AG10803 (cell line): ENCODE measurements at regions not wholly inside any gene's neighbourhood (a gene's known extent, or its start where the extent isn't known, plus 50 kb on each side); places are given as distances from the start of the nearest gene placed in this dataset.

Source experiments
- DNase-seq: peaks from one replicate; pipeline ENCODE4 v3.0.0; 2010; ENCODE audit warnings: low read depth
- H3K4me3 ChIP-seq: 2 replicates; pipeline ENCODE4 v1.5.1; 2011; ENCODE audit warnings: mild to moderate bottlenecking, low read length, control low read depth
- TF ChIP-seq, protein P1 (sequence below): conservative IDR thresholded peaks from 2 replicates; pipeline ENCODE4 v1.5.1; 2011; ENCODE audit warnings: mild to moderate bottlenecking, low read length, control low read depth, inconsistent platforms

GRCh38 chr16:54215471-54215870, 71.1 kb downstream of the IRX3 start:
- TF ChIP-seq, protein P1, sequence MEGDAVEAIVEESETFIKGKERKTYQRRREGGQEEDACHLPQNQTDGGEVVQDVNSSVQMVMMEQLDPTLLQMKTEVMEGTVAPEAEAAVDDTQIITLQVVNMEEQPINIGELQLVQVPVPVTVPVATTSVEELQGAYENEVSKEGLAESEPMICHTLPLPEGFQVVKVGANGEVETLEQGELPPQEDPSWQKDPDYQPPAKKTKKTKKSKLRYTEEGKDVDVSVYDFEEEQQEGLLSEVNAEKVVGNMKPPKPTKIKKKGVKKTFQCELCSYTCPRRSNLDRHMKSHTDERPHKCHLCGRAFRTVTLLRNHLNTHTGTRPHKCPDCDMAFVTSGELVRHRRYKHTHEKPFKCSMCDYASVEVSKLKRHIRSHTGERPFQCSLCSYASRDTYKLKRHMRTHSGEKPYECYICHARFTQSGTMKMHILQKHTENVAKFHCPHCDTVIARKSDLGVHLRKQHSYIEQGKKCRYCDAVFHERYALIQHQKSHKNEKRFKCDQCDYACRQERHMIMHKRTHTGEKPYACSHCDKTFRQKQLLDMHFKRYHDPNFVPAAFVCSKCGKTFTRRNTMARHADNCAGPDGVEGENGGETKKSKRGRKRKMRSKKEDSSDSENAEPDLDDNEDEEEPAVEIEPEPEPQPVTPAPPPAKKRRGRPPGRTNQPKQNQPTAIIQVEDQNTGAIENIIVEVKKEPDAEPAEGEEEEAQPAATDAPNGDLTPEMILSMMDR: no peak
- no peak for DNase-seq
- H3K4me3 ChIP-seq: no peak overlapping the region

DNA sequence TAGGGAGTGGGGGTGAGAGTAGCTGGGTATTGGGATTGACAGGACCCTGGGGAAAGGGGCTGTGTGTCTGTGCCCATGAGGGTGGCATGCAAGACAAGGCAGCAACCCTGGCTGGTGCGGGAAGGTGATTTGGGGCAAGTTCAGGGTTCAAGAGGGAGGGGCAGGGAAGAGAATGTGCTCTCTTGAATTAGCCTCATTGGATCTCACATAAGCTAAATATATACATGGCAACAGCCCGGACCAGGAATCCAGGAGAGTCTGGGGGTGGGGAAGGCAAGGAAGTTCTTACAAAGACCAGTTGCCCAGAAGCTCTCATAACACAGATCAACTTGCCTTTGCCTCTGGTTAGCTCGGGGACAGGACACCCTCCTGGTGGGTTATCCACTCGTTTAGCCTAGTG, 73.3 kb downstream of the IRX3 start:
- TF ChIP-seq, protein P1: no peak
- H3K4me3 ChIP-seq: no peak overlapping the region
- DNase-seq: no peak

DNA sequence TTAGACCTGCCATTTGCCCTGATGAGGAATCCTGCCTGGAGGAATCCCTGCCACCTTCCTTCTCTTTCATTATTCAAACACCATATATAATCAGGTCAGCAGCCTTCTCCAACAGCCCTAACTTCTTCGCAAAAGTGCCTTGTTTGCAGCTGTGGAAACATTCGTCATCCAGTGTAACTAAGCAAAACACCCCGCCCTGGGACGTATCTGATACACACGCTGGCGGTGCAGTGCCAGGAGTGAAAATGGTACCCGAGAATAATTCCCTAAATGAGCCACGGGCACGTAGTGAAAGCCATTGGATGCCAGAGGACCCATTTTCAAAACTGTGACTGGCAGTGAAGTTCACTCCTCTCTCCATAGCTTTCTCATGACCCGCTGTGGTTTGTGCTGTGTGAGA, 73.7 kb downstream of the IRX3 start:
- H3K4me3 ChIP-seq: no peak overlapping the region
- no peak for DNase-seq
- TF ChIP-seq, protein P1: no peak

DNA sequence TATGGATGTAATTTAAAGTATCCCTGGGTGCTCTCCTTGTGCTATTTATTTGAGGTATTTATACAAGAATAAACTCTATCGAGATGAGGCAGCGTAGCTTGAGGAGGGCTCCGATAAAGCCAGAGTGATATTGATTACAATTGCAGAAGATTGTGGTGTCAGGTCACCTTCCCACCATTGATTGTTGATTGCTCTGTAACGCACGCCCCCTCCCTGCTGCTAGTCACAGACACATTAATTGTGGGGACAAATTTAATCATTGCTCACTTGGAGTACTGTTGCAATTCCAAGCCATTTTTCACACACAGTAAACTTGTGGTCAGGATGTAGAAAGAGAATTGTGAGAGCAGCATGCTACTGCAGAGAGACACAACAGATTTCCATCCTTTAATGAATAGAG, 75.4 kb downstream of the IRX3 start:
- TF ChIP-seq, protein P1: no peak
- no peak overlapping the region for H3K4me3 ChIP-seq
- peak; percentile 23 for DNase-seq

DNA sequence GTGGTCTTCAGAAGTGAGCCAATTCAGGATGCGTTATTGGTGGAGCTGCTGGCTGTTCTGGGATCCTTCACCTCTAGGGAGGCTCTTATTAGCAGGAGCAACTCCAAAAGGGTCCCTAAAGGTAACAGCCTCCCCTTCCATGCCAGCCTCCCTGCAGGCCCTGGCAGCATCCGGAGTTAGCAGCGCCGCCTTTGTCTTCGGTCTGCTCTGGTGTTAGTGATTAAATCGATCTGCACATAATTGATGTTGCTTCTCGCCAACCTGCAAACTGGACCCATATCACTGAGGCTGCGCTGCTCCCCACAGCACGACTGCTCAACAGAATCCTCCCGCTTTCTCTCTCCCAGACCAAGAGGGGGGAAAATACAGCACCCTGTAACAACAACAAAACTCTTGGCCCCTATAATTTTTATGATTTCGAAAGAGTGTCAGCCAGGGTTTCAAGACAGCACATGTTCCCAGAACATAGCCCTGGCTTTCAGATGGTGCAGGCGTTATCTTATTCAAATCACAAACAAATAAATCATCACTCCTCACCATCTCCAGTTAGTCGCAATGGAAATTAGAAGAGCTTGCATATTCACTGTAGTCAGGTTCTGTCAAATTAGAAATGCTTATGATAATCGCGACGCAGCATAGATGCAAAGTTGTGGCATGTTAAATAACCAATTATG, 76.0 kb downstream of the IRX3 start:
- peak; percentile 10 for DNase-seq
- TF ChIP-seq, protein P1: no peak
- no peak overlapping the region for H3K4me3 ChIP-seq

GRCh38 chr16:54208237-54208636, 78.3 kb downstream of the IRX3 start:
- no peak overlapping the region for H3K4me3 ChIP-seq
- peak; percentile 34 for DNase-seq
- TF ChIP-seq, protein P1: no peak

GRCh38 chr16:54207837-54208236, 78.8 kb downstream of the IRX3 start:
- no peak overlapping the region for H3K4me3 ChIP-seq
- no peak for DNase-seq
- TF ChIP-seq, protein P1: no peak
